PFSK-1 (cell line): ENCODE measurements at regions not wholly inside any gene's neighbourhood (a gene's known extent, or its start where the extent isn't known, plus 50 kb on each side); places are given as distances from the start of the nearest gene placed in this dataset.

Experiments
- POLR2AphosphoS5 ChIP-seq: IDR thresholded peaks from 2 replicates; pipeline ENCODE4 v1.6.1; 2012; ENCODE audit warnings: low read depth, mild to moderate bottlenecking, control low read depth, low read length, moderate library complexity
- REST ChIP-seq, 2 experiments: IDR thresholded peaks; 2 replicates each; pipeline versions ENCODE4 v1.6.1 to v1.8.0; 2011 to 2012; ENCODE audit warnings: low read depth in 2 of 2, low read length in 2 of 2, control low read depth in 1 of 2, inconsistent platforms in 1 of 2, mild to moderate bottlenecking in 1 of 2, moderate library complexity in 1 of 2; ENCODE audit not compliant: insufficient read depth in 1 of 2
- SIN3A ChIP-seq: IDR thresholded peaks from 2 replicates; pipeline ENCODE4 v1.6.1; 2012; ENCODE audit warnings: mild to moderate bottlenecking, low read length, moderate library complexity, borderline replicate concordance; ENCODE audit not compliant: insufficient read depth
- TAF1 ChIP-seq: IDR thresholded peaks from 2 replicates; pipeline ENCODE4 v1.6.1; 2012; ENCODE audit warnings: low read length, control low read depth, borderline replicate concordance; ENCODE audit not compliant: insufficient read depth

GRCh38 chr9:115978659-115979096, 174.9 kb upstream of the PAPPA start:
- TF ChIP-seq POLR2AphosphoS5 (no peak), TAF1 (no peak), SIN3A (no peak), REST (IDR thresholded peaks at IDR 0.05; ENCODE audit: insufficient read depth in 1 of 2, low read depth in 2 of 2, low read length in 2 of 2) (no peak)
